A673 (cell line): ENCODE measurements at regions not wholly inside any gene's neighbourhood (a gene's known extent, or its start where the extent isn't known, plus 50 kb on each side); places are given as distances from the start of the nearest gene placed in this dataset.

ENCODE experiments used
- BruUV-seq: library from RNA; stranded (reverse); fragments of 400-500 nt; replicated peaks from 2 replicates; lab custom pipeline; 2021; lab: Mats Ljungman, UMichigan
- CTCF ChIA-PET: fragments of 300-600 bp; sonication (Branson Sonifier 250); formaldehyde crosslinking; loops from one replicate; lab custom pipeline; 2022; ENCODE audit warnings: antibody characterized with exemption; lab: Charles Lee
- POLR2A ChIA-PET: fragments of 300-600 bp; sonication (Branson Sonifier 250); formaldehyde crosslinking; loops from one replicate; lab custom pipeline; 2022; ENCODE audit warnings: antibody characterized with exemption; ENCODE audit not compliant: low non-redundant PET; lab: Charles Lee
- DNase-seq: peaks from one replicate; pipeline ENCODE4 v3.0.0-alpha.2; 2015; ENCODE audit warnings: low spot score
- H3K27ac ChIP-seq: fragments of 200-600 bp; sonication (generic); 2 replicates; pipeline ENCODE4 v1.5.1; 2016; ENCODE audit warnings: mixed run types, low read depth, mild to moderate bottlenecking, mixed read lengths, antibody characterized with exemption, low read length; ENCODE audit not compliant: poor library complexity, severe bottlenecking
- H3K27me3 ChIP-seq: fragments of 200-600 bp; sonication (generic); replicated peaks from 2 replicates; pipeline ENCODE4 v1.6.1; 2017; ENCODE audit warnings: mixed run types, low read depth, mild to moderate bottlenecking, mixed read lengths, antibody characterized with exemption, low read length; ENCODE audit not compliant: insufficient read depth, poor library complexity
- H3K36me3 ChIP-seq: fragments of 200-600 bp; sonication (generic); 2 replicates; pipeline ENCODE4 v1.6.1; 2016; ENCODE audit warnings: mixed run types, mild to moderate bottlenecking, mixed read lengths, antibody characterized with exemption, low read length; ENCODE audit not compliant: insufficient read depth, poor library complexity, severe bottlenecking
- H3K4me1 ChIP-seq: fragments of 200-600 bp; sonication (generic); 2 replicates; pipeline ENCODE4 v1.6.1; 2017; ENCODE audit warnings: mixed run types, mild to moderate bottlenecking, mixed read lengths, antibody characterized with exemption, low read length; ENCODE audit not compliant: insufficient read depth, poor library complexity, severe bottlenecking
- H3K4me3 ChIP-seq: fragments of 200-600 bp; sonication (generic); 2 replicates; pipeline ENCODE4 v1.5.1; 2016; ENCODE audit warnings: low read depth, mixed run types, mild to moderate bottlenecking, mixed read lengths, low read length; ENCODE audit not compliant: poor library complexity, severe bottlenecking
- H3K9me3 ChIP-seq: fragments of 200-600 bp; sonication (generic); 2 replicates; pipeline ENCODE4 v1.6.1; 2016; ENCODE audit warnings: mixed run types, low read depth, mild to moderate bottlenecking, mixed read lengths, antibody characterized with exemption, low read length; ENCODE audit not compliant: poor library complexity, severe bottlenecking
- EZH2 ChIP-seq: fragments of 200-600 bp; sonication (generic); IDR thresholded peaks from 2 replicates; pipeline ENCODE4 v1.6.1; 2017; ENCODE audit warnings: borderline replicate concordance, low read depth, mild to moderate bottlenecking, mixed read lengths, antibody characterized with exemption, low read length; ENCODE audit not compliant: poor library complexity, severe bottlenecking
- intact Hi-C: fragments of 100-400 bp; cut with micrococcal nuclease; formaldehyde crosslinking; loops from one replicate; pipeline ENCODE4 v1.10.0; 2022; ENCODE audit not compliant: unreplicated experiment
- TF ChIP-seq, protein P1 (sequence below): fragments of 300-800, 200-600 bp; sonication (generic); conservative IDR thresholded peaks from 2 replicates; pipeline ENCODE4 v1.5.1; 2017; ENCODE audit warnings: low read depth, mild to moderate bottlenecking, antibody characterized with exemption, low read length, moderate library complexity, mixed read lengths

DNA sequence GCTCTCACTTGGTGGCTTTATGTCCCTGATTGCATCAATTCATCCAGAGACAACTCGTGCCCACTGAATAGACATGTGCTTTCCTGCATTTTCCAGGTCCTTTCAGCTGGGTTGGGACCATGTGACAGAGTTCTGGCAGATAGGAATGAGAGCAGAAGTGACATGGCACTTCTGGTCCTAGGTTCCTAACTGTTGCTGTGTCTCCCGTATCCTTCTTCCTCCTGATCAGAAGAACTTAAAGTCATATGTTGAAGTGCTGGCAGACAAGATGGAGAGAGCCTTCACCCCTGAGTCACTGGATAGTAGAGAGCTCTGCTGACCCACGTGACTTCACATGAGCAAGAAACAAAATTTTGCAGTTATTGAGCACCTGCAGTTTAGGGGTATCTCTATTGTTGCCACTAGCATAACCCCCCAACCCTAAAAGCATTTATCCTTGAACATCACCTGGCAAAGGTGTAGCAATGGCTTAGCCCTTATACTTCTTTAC lies 80.0 kb downstream of the NREP start:
- no peaks in the 10 kb centered on the region for H3K9me3 ChIP-seq
- H3K4me1 ChIP-seq, result no peaks in the 10 kb centered on the region
- DNase-seq, result no peak
- no TSS peak for BruUV-seq
- no peak overlapping the region for H3K4me3 ChIP-seq
- no peaks in the 10 kb centered on the region for H3K27me3 ChIP-seq
- H3K36me3 ChIP-seq, result no peaks in the 10 kb centered on the region
- intact Hi-C loops, result no loop called here
- POLR2A ChIA-PET, result no interaction called here
- CTCF ChIA-PET, result no interaction called here
- no peak overlapping the region for H3K27ac ChIP-seq
- no peak for TF ChIP-seq EZH2
- TF ChIP-seq, protein P1, sequence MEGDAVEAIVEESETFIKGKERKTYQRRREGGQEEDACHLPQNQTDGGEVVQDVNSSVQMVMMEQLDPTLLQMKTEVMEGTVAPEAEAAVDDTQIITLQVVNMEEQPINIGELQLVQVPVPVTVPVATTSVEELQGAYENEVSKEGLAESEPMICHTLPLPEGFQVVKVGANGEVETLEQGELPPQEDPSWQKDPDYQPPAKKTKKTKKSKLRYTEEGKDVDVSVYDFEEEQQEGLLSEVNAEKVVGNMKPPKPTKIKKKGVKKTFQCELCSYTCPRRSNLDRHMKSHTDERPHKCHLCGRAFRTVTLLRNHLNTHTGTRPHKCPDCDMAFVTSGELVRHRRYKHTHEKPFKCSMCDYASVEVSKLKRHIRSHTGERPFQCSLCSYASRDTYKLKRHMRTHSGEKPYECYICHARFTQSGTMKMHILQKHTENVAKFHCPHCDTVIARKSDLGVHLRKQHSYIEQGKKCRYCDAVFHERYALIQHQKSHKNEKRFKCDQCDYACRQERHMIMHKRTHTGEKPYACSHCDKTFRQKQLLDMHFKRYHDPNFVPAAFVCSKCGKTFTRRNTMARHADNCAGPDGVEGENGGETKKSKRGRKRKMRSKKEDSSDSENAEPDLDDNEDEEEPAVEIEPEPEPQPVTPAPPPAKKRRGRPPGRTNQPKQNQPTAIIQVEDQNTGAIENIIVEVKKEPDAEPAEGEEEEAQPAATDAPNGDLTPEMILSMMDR, result no peak

DNA sequence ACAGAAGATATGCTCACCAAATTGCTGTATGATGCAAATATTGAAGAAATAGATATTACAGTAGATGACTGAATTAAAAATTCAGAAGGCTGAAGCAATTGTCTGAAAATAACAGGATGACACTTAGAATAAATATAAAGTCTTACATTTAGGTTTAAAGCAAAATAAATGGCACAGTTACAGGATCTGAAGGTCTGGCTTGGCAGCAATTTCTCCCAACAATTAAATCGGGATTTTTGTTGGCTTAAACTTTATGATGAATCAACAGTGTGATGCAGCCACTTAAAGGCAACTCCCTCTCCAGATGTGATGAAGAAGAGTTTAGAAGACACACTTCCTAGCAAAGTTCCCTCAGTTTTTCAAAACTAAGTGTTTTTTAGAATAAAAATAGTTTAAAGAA lies 80.5 kb downstream of the NREP start:
- DNase-seq, result no peak
- TF ChIP-seq, protein P1, result no peak

DNA sequence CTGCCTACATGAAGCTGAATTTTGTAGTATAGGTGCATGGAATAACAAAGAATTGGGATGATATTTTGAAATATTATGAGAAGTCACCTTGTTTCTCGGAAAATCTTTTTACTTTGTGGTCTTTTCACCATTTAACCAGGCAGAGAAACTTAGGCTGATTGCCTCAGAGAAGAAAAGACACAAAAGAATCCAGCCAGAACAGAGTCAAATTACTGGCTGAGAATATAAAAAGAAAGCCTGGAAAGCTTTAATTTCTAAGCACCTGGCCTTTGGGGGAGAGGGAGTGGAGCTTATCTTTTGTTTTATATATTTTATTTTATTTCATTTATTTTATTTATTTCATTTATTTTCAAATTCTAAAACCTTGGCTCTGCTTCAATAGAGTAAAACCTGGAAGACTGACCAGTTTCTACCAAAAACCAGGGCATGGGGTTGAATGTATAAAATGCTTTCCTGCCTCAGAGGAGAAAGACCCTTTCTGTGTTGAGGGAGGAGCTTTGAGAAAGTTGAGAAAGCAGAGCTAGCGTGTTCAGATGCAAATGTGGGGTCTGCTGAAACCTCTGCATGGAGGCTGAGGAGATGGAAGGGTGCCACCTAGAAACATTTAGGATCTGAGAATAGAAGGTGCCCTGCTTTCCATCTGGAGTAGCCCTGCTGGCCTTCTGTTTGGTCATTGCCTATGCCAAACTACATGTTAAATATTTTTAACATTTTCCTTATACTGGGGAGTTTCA lies 81.6 kb downstream of the NREP start:
- DNase-seq, result no peak
- TF ChIP-seq EZH2, result no peak
- TF ChIP-seq, protein P1, result no peak
- POLR2A ChIA-PET, result no interaction called here
- no TSS peak for BruUV-seq
- Histone ChIP-seq H3K9me3 (no peaks in the 10 kb centered on the region), H3K4me3 (no peak overlapping the region), H3K36me3 (no peaks in the 10 kb centered on the region), H3K27ac (no peak overlapping the region), H3K27me3 (no peaks in the 10 kb centered on the region), H3K4me1 (no peaks in the 10 kb centered on the region)
- CTCF ChIA-PET, result no interaction called here
- intact Hi-C loops, result no loop called here

More for the DNA sequence above, 80.5 kb downstream of the NREP start:
- Histone ChIP-seq H3K4me1 (no peaks in the 10 kb centered on the region), H3K27ac (no peak overlapping the region), H3K9me3 (no peaks in the 10 kb centered on the region), H3K4me3 (no peak overlapping the region), H3K36me3 (no peaks in the 10 kb centered on the region), H3K27me3 (no peaks in the 10 kb centered on the region)
- ChIA-PET POLR2A (no interaction called here), CTCF (no interaction called here)
- BruUV-seq, result no TSS peak
- intact Hi-C loops, result no loop called here
